ENCODE measurements at regions not wholly inside any gene's neighbourhood (a gene's known extent, or its start where the extent isn't known, plus 50 kb on each side); places are given as distances from the start of the nearest gene placed in this dataset.

DNA sequence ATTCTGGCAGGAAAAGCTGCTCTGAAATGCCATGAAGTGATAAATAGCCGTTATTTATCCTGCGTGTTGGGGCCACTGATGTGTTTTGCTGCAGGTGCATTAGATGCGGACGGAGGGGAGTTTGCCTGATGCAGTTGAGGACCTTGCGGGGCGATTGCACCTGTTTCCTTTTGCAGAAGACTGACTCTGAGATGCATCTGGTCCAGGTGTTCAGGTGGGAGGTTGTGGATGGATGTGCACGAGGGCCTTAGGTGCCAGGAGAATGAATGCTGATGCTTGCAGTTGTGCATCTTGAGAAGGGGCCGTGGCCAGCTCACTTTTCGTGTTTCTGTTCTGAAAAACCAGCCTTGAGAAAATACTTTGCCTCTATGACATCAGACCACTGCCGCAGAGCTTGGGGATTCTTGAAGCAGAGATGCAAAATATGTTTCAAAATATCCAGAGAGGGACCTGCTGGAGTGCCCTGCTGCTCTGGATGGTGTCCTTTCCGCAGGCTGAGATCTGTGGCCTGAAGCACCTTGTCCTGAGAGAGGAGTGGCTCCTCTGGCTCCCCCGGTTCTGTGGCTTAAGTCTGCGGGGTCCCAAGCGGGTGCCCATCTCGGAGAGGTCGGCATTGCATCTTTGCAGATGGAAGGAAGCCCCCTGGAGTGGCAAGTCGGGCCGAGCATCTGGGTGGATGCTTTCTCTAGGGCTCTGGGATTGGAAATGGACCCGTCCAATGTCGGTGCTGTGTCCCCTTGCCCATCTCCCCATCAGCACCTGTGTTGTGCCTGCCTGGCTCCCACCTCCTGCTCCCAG lies 1031.1 kb downstream of the TBC1D22A start:
- no peak for TF ChIP-seq GATA3 (IDR thresholded peaks at IDR 0.05; ENCODE audit: low read depth, low read length)
- TF ChIP-seq GATA2 (IDR thresholded peaks at IDR 0.05; ENCODE audit: low read depth, low read length) = no peak
